Activated CD4-positive, alpha-beta memory T cell treated with anti-CD3 and anti-CD28 coated beads for 36 hours (primary cell): ENCODE measurements at regions not wholly inside any gene's neighbourhood (a gene's known extent, or its start where the extent isn't known, plus 50 kb on each side); places are given as distances from the start of the nearest gene placed in this dataset.

Source experiments
- CTCF ChIA-PET: fragments of 350-600 bp; sonication (Branson Sonifier 250); formaldehyde crosslinking; loops from one replicate; lab custom pipeline; 2021; ENCODE audit warnings: antibody characterized with exemption, inconsistent platforms; lab: Charles Lee
- POLR2A ChIA-PET: fragments of 350-600 bp; sonication (Branson Sonifier 250); formaldehyde crosslinking; loops from one replicate; lab custom pipeline; 2021; ENCODE audit warnings: antibody characterized with exemption; lab: Charles Lee
- DNase-seq: peaks from one replicate; pipeline ENCODE4 v3.0.0-alpha.2; 2020
- H3K27ac Mint-ChIP-seq: one replicate; pipeline ENCODE4 v1.8.0; 2021; ENCODE audit warnings: mixed read lengths
- H3K27me3 Mint-ChIP-seq: one replicate; pipeline ENCODE4 v1.8.0; 2021; ENCODE audit warnings: mixed read lengths
- H3K36me3 Mint-ChIP-seq: one replicate; pipeline ENCODE4 v1.8.0; 2021; ENCODE audit warnings: mixed read lengths
- H3K4me1 Mint-ChIP-seq: one replicate; pipeline ENCODE4 v1.8.0; 2021; ENCODE audit warnings: low read depth, mixed read lengths
- H3K4me3 Mint-ChIP-seq: one replicate; pipeline ENCODE4 v1.8.0; 2021; ENCODE audit warnings: mild to moderate bottlenecking, mixed read lengths
- H3K9me3 Mint-ChIP-seq: one replicate; pipeline ENCODE4 v1.8.0; 2021; ENCODE audit warnings: mixed read lengths
- intact Hi-C: fragments of 100-400 bp; cut with micrococcal nuclease; formaldehyde crosslinking; loops from one replicate; pipeline ENCODE4 v1.15.1; 2023

GRCh38 chr10:10482613-10483012 lies 535.1 kb upstream of the CELF2 start:
- Mint-ChIP-seq H3K27ac (no peak overlapping the region), H3K27me3 (peaks cover 22% of the 10 kb centered on the region), H3K4me1 (no peaks in the 10 kb centered on the region), H3K36me3 (no peaks in the 10 kb centered on the region), H3K4me3 (no peak overlapping the region), H3K9me3 (no peaks in the 10 kb centered on the region)
- ChIA-PET CTCF (no interaction called here), POLR2A (no interaction called here)
- DNase-seq = no peak
- intact Hi-C loops = no loop called here

GRCh38 chr10:10489076-10489475 lies 528.6 kb upstream of the CELF2 start:
- H3K27ac Mint-ChIP-seq = no peak overlapping the region
- H3K4me3 Mint-ChIP-seq = no peak overlapping the region
- no peaks in the 10 kb centered on the region for H3K4me1 Mint-ChIP-seq
- H3K36me3 Mint-ChIP-seq = no peaks in the 10 kb centered on the region
- H3K27me3 Mint-ChIP-seq = peaks cover 37% of the 10 kb centered on the region
- DNase-seq = no peak
- H3K9me3 Mint-ChIP-seq = no peaks in the 10 kb centered on the region
- CTCF ChIA-PET = no interaction called here
- POLR2A ChIA-PET = no interaction called here
- intact Hi-C loops = no loop called here

GRCh38 chr10:10489805-10490571 lies 527.7 kb upstream of the CELF2 start:
- Mint-ChIP-seq H3K4me1 (no peaks in the 10 kb centered on the region), H3K27ac (no peak overlapping the region), H3K9me3 (no peaks in the 10 kb centered on the region), H3K36me3 (no peaks in the 10 kb centered on the region), H3K27me3 (peaks cover 35% of the 10 kb centered on the region), H3K4me3 (no peak overlapping the region)
- intact Hi-C loops = no loop called here
- no peak for DNase-seq
- POLR2A ChIA-PET = no interaction called here
- CTCF ChIA-PET = no interaction called here

- no peak overlapping the region for H3K4me3 Mint-ChIP-seq
- intact Hi-C loops = no loop called here
- no peaks in the 10 kb centered on the region for H3K9me3 Mint-ChIP-seq
- POLR2A ChIA-PET = no interaction called here
- no peak overlapping the region for H3K27ac Mint-ChIP-seq
- H3K4me1 Mint-ChIP-seq = no peaks in the 10 kb centered on the region
- DNase-seq = no peak
- H3K36me3 Mint-ChIP-seq = no peaks in the 10 kb centered on the region
- H3K27me3 Mint-ChIP-seq = peaks cover 33% of the 10 kb centered on the region
- CTCF ChIA-PET = no interaction called here
These were observed 527.1 kb upstream of the CELF2 start for GRCh38 chr10:10490581-10490980.

- no peak for DNase-seq
- peaks cover 24% of the 10 kb centered on the region for H3K27me3 Mint-ChIP-seq
- H3K9me3 Mint-ChIP-seq = no peaks in the 10 kb centered on the region
- no peak overlapping the region for H3K4me3 Mint-ChIP-seq
- no peak overlapping the region for H3K27ac Mint-ChIP-seq
- ChIA-PET CTCF (no interaction called here), POLR2A (no interaction called here)
- H3K4me1 Mint-ChIP-seq = no peaks in the 10 kb centered on the region
- H3K36me3 Mint-ChIP-seq = no peaks in the 10 kb centered on the region
- intact Hi-C loops = no loop called here
These were observed 525.3 kb upstream of the CELF2 start for GRCh38 chr10:10492420-10492819.

GRCh38 chr10:10493833-10494232 lies 523.8 kb upstream of the CELF2 start:
- Mint-ChIP-seq H3K4me3 (no peak overlapping the region), H3K27ac (no peak overlapping the region), H3K36me3 (no peaks in the 10 kb centered on the region), H3K27me3 (peaks cover 21% of the 10 kb centered on the region), H3K9me3 (no peaks in the 10 kb centered on the region), H3K4me1 (no peaks in the 10 kb centered on the region)
- no peak for DNase-seq
- intact Hi-C loops = no loop called here
- POLR2A ChIA-PET = no interaction called here
- CTCF ChIA-PET = no interaction called here

GRCh38 chr10:10497245-10497644 lies 520.4 kb upstream of the CELF2 start:
- no peaks in the 10 kb centered on the region for H3K36me3 Mint-ChIP-seq
- no peaks in the 10 kb centered on the region for H3K4me1 Mint-ChIP-seq
- H3K27ac Mint-ChIP-seq = no peak overlapping the region
- POLR2A ChIA-PET = no interaction called here
- intact Hi-C loops = no loop called here
- no peak for DNase-seq
- peaks cover 13% of the 10 kb centered on the region for H3K27me3 Mint-ChIP-seq
- no peak overlapping the region for H3K4me3 Mint-ChIP-seq
- peaks cover 10% of the 10 kb centered on the region for H3K9me3 Mint-ChIP-seq
- CTCF ChIA-PET = interaction anchor here (0.6 kb wide), 1 partner anchor 13 kb away, joined by 3 read pairs; no protein-coding TSS in a partner anchor

- CTCF ChIA-PET = no interaction called here
- POLR2A ChIA-PET = no interaction called here
- DNase-seq = no peak
- Mint-ChIP-seq H3K4me1 (no peaks in the 10 kb centered on the region), H3K27ac (no peak overlapping the region), H3K36me3 (no peaks in the 10 kb centered on the region), H3K9me3 (peaks cover 10% of the 10 kb centered on the region), H3K4me3 (no peak overlapping the region), H3K27me3 (peaks cover 8% of the 10 kb centered on the region)
- intact Hi-C loops = no loop called here
These were observed 518.9 kb upstream of the CELF2 start for GRCh38 chr10:10498781-10499180.

- Mint-ChIP-seq H3K36me3 (no peaks in the 10 kb centered on the region), H3K4me3 (no peak overlapping the region), H3K27ac (no peak overlapping the region), H3K27me3 (peaks cover 9% of the 10 kb centered on the region), H3K9me3 (peaks cover 10% of the 10 kb centered on the region), H3K4me1 (no peaks in the 10 kb centered on the region)
- ChIA-PET POLR2A (no interaction called here), CTCF (no interaction called here)
- DNase-seq = no peak
- intact Hi-C loops = no loop called here
These were observed 517.8 kb upstream of the CELF2 start for GRCh38 chr10:10499839-10500238.

GRCh38 chr10:10500937-10501336 lies 516.7 kb upstream of the CELF2 start:
- Mint-ChIP-seq H3K36me3 (no peaks in the 10 kb centered on the region), H3K27ac (no peak overlapping the region), H3K4me3 (no peak overlapping the region), H3K4me1 (no peaks in the 10 kb centered on the region), H3K9me3 (peaks cover 10% of the 10 kb centered on the region), H3K27me3 (peaks cover 14% of the 10 kb centered on the region)
- intact Hi-C loops = no loop called here
- ChIA-PET POLR2A (no interaction called here), CTCF (no interaction called here)
- DNase-seq = no peak

- intact Hi-C loops = no loop called here
- CTCF ChIA-PET = no interaction called here
These were observed 513.9 kb upstream of the CELF2 start for GRCh38 chr10:10503772-10504171.

GRCh38 chr10:10508211-10508610 lies 509.5 kb upstream of the CELF2 start:
- no peaks in the 10 kb centered on the region for H3K4me1 Mint-ChIP-seq
- ChIA-PET CTCF (no interaction called here), POLR2A (no interaction called here)
- no peak overlapping the region for H3K27ac Mint-ChIP-seq
- intact Hi-C loops = no loop called here
- peaks cover 16% of the 10 kb centered on the region for H3K27me3 Mint-ChIP-seq
- DNase-seq = no peak
- H3K4me3 Mint-ChIP-seq = no peak overlapping the region
- H3K9me3 Mint-ChIP-seq = no peaks in the 10 kb centered on the region
- H3K36me3 Mint-ChIP-seq = no peaks in the 10 kb centered on the region

More at GRCh38 chr10:10503772-10504171, 513.9 kb upstream of the CELF2 start:
- DNase-seq = no peak
- POLR2A ChIA-PET = no interaction called here
- Mint-ChIP-seq H3K36me3 (no peaks in the 10 kb centered on the region), H3K4me3 (no peak overlapping the region), H3K27ac (no peak overlapping the region), H3K27me3 (peaks cover 16% of the 10 kb centered on the region), H3K9me3 (peaks cover 10% of the 10 kb centered on the region), H3K4me1 (no peaks in the 10 kb centered on the region)

- Mint-ChIP-seq H3K4me3 (no peak overlapping the region), H3K36me3 (no peaks in the 10 kb centered on the region), H3K9me3 (no peaks in the 10 kb centered on the region), H3K27me3 (peaks cover 18% of the 10 kb centered on the region), H3K4me1 (no peaks in the 10 kb centered on the region), H3K27ac (no peak overlapping the region)
- intact Hi-C loops = no loop called here
- CTCF ChIA-PET = no interaction called here
- DNase-seq = no peak
- POLR2A ChIA-PET = no interaction called here
These were observed 507.5 kb upstream of the CELF2 start for GRCh38 chr10:10510179-10510578.
